RCC 7860 (cell line): ENCODE measurements at regions not wholly inside any gene's neighbourhood (a gene's known extent, or its start where the extent isn't known, plus 50 kb on each side); places are given as distances from the start of the nearest gene placed in this dataset.

Experiments used
- DNase-seq: peaks from one replicate; pipeline ENCODE4 v3.0.0-alpha.2; 2015; ENCODE audit warnings: low spot score
- FAIRE-seq: peaks from 2 replicates; lab custom pipeline; 2012; peaks lifted over from hg19 to GRCh38; lab: Jason Lieb, UNC

- FAIRE-seq (no peak), DNase-seq (no peak)
Observed at GRCh38 chr7:18151422-18151821, 123.8 kb upstream of the PRPS1L1 start.

GRCh38 chr7:18153183-18153748 is 125.6 kb upstream of the PRPS1L1 start:
- DNase-seq, result no peak
- no peak for FAIRE-seq

- DNase-seq (no peak), FAIRE-seq (no peak)
Observed at GRCh38 chr7:18154726-18155125, 127.1 kb upstream of the PRPS1L1 start.

DNA sequence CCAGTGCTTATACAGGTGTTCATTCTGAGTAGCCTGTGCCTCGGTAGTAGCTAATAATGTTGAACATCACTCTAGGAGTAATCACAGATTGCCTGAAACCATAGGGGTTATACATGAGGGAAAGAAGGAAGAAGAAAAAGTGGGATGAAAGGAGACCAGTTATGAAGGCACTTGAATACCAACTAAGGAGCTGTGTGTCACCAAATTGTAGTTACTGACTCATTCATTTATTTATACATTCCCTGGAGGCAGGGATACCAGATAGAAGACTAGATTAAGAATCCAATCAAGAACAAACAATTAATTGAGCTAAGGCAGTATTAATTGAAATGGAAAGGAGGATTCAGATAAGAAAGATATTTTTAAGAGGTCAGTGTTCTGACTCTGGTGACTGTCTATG is 129.6 kb upstream of the PRPS1L1 start:
- DNase-seq (no peak), FAIRE-seq (no peak)

DNA sequence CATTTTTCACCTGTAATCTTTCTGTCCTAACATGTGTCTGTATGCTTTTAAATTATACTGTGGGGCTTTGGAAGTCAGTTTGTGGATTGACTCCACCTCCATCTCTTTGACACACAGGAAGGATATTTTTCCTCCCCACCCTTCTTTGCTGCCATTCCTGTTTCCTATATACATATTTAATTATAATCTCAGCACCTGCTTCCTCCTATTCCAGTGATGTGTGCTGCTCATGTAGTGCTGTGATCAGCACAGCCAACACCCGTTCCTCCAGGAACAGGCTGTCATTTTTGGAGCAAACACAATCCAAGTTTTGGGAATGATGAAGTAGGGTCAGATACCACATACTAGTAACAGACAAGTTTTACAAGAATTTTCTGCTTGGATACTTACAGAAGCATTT is 135.0 kb upstream of the PRPS1L1 start:
- DNase-seq, result no peak
- no peak for FAIRE-seq

DNA sequence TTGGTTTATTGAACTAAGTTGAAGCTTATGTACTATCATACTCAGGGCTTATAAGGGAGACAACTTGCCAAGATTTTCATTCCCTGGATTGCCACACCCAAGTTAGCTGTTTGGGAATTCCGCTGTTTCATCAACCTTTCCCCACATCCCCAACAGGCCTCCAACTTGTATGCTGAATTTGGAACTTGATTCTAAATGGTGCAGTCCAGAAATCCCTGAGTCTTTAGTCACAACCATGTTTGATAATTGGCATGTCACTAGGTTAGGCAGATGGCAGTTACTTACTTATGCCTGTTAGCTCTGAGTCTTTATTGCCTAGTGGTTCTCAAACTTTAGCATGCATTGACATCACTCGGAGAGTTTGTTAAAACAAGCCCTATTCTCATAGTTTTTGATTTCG is 135.4 kb upstream of the PRPS1L1 start:
- no peak for FAIRE-seq
- no peak for DNase-seq

- no peak for FAIRE-seq
- no peak for DNase-seq
Observed at GRCh38 chr7:18165166-18165565, 137.5 kb upstream of the PRPS1L1 start.

GRCh38 chr7:18166002-18166401 is 138.4 kb upstream of the PRPS1L1 start:
- FAIRE-seq, result no peak

GRCh38 chr7:18167815-18168214 is 140.2 kb upstream of the PRPS1L1 start:
- no peak for DNase-seq
- no peak for FAIRE-seq

More at GRCh38 chr7:18166002-18166401, 138.4 kb upstream of the PRPS1L1 start:
- DNase-seq, result no peak

DNA sequence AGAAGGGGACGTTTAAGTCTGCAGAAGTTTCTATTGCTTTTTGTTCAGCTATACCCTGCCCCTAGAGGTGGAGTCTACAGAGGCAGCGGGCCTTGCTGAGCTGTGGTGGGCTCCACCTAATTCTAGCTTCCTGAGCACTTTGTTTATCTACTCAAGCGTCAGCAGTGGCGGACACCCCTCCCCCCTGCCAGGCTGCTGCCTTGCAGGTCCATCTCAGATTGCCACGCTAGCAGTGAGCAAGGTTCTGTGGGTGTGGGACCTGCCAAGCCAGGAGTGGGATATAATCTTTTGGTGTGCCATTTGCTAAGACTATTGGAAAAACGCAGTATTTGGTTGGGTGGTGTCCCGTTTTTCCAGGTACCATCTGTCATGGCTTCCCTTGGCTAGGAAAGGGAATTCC is 147.3 kb upstream of the PRPS1L1 start:
- no peak for FAIRE-seq
- DNase-seq, result no peak

DNA sequence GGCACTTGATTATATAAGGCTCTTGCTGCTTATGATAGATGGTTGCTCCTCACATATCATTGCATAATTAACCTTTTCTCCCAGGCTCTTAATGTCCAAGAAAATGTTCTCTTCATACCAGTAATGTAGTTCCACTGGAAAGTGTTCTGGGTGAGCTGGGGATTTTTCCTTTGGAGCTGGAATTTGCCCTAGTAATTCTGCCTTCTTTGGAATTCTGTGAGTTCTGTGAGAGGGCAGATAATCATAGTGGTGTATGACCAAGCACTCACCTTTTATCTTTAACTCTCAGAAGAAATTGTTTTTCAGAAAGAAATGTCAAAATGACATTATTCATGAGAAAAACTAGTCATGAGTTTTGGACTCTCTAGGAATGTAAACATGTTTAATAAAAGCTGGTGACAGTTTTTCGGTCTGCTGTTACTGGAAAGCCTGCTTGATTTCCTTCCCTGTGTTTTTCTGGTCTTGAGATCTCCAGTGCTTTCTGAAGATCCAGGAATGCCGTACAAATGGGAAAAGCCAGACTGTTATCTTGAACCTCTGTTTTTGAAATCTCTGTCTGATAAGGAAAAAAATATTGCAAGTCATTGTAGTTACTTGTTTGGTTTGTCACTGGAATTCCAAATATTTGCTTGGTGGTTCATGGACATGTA is 148.3 kb upstream of the PRPS1L1 start:
- FAIRE-seq (no peak), DNase-seq (no peak)

GRCh38 chr7:18177129-18177814 is 149.6 kb upstream of the PRPS1L1 start:
- DNase-seq (no peak), FAIRE-seq (no peak)

DNA sequence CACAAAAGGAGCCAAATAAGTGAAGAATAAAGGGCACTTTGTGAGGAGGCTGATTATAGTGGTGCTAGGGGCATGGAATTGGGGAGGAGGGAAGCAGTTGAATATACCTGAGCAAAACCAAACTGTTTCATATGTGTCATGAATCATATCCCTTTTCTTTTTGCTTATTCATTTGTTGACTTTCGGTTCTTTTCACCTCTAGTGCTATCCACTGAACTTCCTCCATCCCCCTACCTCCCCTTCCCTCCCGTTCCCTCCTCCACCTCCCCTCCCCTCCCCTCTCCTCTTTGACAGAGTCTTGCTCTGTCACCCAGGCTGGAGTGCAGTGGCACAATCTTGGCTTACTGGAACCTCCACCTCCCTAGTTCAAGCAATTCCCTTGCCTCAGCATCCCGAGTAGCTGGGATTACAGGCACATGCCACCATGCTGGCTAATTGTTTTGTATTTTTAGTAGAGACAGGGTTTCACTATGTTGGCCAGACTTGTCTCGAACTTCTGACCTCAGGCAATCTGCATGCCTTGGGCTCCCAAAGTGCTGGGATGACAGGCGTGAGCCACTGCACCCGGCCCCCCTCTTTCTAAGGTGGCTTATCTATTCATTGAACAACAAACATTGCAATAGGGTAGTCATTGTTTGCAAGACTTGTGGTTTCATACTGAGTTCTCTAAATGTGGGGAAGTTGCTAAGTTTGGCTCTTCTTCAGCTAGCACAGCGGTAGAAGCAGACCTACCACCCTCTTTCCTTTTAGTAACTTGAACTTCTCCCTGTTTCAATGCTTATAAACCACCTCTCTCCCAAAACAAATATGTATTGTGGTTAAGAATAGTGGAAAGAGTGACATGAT is 150.4 kb upstream of the PRPS1L1 start:
- DNase-seq (no peak), FAIRE-seq (no peak)

- FAIRE-seq, result no peak
- DNase-seq, result no peak
Observed at GRCh38 chr7:18179093-18179492, 151.4 kb upstream of the PRPS1L1 start.

DNA sequence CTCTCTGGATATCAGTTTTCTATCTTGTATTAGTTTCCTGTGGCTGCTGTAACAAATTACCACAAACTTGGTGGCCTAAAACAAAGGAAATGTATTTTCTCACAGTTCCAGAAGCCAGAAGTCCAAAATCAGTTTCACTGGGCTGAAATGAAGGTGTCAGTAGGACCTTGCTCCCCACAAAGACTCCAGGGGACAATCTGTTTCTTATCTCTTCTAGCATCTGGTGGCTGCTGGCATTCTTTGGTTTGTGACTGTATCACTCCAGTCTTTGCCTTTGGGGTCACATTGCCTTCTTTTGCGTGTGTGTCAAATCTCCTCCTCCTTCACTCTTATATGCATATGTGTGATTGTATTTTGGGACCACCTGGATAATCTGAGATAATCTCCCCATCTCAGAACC is 153.0 kb upstream of the PRPS1L1 start:
- DNase-seq (no peak), FAIRE-seq (no peak)

DNA sequence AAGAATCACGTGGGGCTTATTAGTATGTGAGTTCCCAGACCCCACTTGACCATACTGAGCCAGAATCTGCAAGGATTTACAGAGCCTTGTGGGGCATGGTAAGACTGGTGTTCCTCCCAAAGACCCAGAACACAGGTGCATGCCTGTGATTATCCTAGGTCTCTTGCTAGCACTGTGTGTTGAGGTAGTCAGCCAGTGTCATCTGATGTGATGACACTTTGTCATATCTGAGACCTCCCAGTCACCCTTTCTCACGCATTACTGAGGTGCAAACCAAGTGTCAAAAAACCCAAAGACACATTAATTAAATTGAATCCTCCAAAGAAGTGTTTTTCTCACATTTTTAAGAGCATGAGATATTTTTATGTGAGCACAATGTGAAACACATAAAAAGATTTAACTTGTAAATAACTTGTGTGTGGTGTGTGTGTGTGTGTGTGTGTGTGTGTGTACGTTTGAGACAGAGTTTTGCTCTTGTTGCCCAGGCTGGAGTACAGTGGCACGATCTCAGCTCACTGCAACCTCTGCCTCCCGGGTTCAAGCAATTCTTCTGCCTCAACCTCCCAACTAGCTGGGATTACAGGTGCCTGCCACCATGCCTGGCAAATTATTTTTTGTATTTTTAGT is 162.0 kb upstream of the PRPS1L1 start:
- no peak for FAIRE-seq
- DNase-seq, result no peak

- FAIRE-seq (peak; percentile 8), DNase-seq (no peak)
Observed at GRCh38 chr7:18191341-18191740, 163.7 kb upstream of the PRPS1L1 start.

DNA sequence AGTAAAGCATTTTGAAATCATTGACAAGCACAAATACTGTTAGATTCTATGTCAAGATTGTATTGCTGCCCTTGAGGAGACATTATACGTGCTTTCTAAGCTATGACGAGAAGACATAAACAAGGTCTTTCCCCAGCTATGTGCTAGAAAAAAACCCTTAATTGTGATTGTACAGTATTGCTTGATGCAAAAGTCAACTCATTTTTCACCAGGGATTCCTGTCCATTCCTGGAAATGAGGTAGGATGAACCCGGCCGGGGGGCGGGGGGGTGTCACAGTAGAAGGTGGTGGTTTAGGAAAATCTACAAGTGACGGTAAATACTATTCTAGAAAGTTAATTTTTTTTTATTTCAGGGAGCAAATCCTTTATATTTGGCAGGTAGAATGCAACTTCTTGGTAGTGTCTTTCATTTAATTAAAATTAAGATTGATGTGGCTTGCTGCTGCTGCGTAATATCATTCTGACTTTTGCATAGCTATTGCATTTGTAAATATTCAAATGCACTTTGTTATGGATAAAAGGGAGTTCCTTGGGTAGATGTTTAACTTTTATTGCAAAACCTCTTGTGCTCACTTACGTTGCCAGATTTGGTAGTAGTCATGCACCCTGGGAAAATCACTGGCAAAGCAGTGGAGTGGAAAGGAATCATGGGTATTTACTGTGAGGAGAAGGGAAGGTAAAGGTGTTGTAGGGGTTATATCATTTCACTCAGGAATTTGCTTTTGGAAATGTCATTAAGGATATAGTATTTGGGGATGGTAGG is 164.4 kb upstream of the PRPS1L1 start:
- DNase-seq, result no peak
- no peak for FAIRE-seq

DNA sequence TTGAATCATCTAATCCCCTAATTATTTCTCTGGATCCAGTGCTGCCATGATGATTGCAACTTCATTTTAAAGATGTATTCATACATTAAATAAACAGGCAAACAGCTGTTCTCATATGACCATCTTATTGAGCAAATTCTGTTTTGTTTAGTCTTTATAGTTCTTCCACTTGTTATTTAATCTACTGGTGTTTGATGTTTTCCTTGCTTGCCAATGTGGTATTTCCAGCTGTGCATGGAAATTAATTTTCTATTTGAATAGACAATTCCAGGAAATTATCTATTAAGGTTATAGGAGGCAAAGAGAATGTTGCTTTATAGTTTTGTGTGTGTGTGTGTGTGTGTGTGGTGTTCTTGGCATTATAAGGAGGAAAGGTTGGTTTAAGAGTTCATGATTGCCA is 167.0 kb upstream of the PRPS1L1 start:
- no peak for DNase-seq
- FAIRE-seq, result no peak

- FAIRE-seq (no peak), DNase-seq (no peak)
Observed at GRCh38 chr7:18196638-18197037, 169.0 kb upstream of the PRPS1L1 start.
